Loucy (cell line): ENCODE measurements at regions not wholly inside any gene's neighbourhood (a gene's known extent, or its start where the extent isn't known, plus 50 kb on each side); places are given as distances from the start of the nearest gene placed in this dataset.

Experiments used
- EZH2phosphoT487 ChIP-seq: fragments of 200-600 bp; IDR thresholded peaks from 2 replicates; pipeline ENCODE4 v1.6.1; 2018; ENCODE audit warnings: antibody characterized with exemption, mild to moderate bottlenecking, moderate library complexity, borderline replicate concordance
- TF ChIP-seq, protein P1 (sequence below): fragments of 200-600 bp; sonication (generic); conservative IDR thresholded peaks from 2 replicates; pipeline ENCODE4 v1.5.1; 2014; ENCODE audit warnings: mild to moderate bottlenecking, antibody characterized with exemption, low read length

DNA sequence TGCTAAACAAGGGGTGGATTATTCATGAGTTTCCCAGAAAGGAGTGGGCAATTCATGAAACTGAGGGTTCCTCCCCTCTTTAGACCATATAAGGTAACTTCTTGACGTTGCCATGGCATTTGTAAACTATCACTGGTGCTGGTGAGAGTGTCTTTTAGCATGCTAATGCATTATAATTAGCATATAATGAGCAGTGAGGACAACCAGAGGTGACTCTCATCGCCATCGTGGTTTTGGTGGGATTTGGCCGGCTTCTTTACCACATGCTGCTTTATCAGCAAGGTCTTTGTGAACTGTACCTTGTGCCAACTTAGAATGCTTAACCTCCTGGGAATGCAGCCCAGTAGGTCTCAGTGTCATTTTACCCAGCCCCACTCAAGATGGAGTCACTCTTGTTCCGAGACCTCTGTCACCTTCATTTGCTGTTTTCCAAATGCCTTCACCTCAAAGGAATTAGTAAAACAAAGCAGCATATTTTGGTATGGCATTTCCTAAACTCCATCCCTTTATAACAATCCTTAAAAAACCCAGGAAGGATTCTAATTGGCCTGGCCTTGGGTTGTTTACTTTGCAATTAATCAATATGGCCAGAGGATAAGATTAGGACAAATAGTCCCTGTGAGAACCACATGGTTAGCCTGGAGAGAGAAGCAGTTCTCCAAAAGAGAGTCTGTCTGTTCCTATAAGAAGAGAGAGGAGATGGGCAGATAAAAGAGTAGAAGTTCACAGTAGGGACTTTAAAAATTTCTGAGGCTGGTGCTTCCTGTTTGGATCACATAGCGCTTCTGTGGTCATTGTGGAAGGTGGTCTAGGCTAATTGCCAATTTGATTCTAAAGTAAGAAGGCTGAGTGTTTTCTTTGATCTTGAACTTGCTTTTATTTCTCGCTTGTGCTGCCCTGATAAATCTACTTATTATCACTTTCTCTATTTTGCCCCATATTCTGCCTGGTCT lies 155.2 kb upstream of the EOMES start:
- TF ChIP-seq, protein P1, sequence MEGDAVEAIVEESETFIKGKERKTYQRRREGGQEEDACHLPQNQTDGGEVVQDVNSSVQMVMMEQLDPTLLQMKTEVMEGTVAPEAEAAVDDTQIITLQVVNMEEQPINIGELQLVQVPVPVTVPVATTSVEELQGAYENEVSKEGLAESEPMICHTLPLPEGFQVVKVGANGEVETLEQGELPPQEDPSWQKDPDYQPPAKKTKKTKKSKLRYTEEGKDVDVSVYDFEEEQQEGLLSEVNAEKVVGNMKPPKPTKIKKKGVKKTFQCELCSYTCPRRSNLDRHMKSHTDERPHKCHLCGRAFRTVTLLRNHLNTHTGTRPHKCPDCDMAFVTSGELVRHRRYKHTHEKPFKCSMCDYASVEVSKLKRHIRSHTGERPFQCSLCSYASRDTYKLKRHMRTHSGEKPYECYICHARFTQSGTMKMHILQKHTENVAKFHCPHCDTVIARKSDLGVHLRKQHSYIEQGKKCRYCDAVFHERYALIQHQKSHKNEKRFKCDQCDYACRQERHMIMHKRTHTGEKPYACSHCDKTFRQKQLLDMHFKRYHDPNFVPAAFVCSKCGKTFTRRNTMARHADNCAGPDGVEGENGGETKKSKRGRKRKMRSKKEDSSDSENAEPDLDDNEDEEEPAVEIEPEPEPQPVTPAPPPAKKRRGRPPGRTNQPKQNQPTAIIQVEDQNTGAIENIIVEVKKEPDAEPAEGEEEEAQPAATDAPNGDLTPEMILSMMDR: no peak
- no peak for TF ChIP-seq EZH2phosphoT487
